ENCODE measurements at regions not wholly inside any gene's neighbourhood (a gene's known extent, or its start where the extent isn't known, plus 50 kb on each side); places are given as distances from the start of the nearest gene placed in this dataset.

DNA sequence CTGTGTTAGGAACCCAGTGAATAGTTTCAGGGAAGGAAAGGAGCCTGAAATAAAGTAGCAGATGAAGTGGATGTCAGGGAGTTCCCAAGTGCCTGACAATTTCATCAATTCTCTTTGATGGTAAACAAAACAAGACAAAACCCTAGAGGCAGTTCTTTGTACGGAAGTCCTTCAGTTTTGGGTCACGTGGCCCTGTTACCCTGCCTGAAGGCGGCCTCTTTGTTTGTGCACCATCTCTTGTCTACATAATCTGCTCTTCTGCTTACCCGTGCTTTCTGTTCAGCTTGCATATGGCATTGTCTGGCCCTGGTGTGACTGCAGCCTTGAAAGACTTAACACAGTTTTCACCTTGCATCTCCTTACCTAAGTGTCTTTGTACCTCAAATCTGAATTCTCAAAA, 166.7 kb upstream of the DUSP10 start:
- H3K4me2 ChIP-seq (ENCODE audit: insufficient read depth, low read length) = no peak overlapping the region
- H3K36me3 ChIP-seq (ENCODE audit: insufficient read depth, low read length) = no peaks in the 10 kb centered on the region
- H3K4me3 ChIP-seq (ENCODE audit: low read depth in 1 of 2, low read length in 2 of 2) = no peak overlapping the region
- H2AFZ ChIP-seq (ENCODE audit: low read depth, low read length) = no peak overlapping the region
- no peak overlapping the region for H3K9ac ChIP-seq (ENCODE audit: low read depth, low read length)
- no peaks in the 10 kb centered on the region for H3K4me1 ChIP-seq (ENCODE audit: insufficient read depth, low read length)
- no peak overlapping the region for H3K27ac ChIP-seq (ENCODE audit: low read length)
- no peaks in the 10 kb centered on the region for H3K27me3 ChIP-seq (ENCODE audit: insufficient read depth, low read length, poor library complexity)
- H3K9me3 ChIP-seq (ENCODE audit: insufficient read depth, low read length, severe bottlenecking) = peaks cover under 1% of the 10 kb centered on the region
- no peaks in the 10 kb centered on the region for H4K20me1 ChIP-seq (ENCODE audit: insufficient read depth, low read length)
- TF ChIP-seq EZH2 (IDR thresholded peaks at IDR 0.05; ENCODE audit: borderline replicate concordance, low read depth, low read length, severe bottlenecking) = no peak
- TF ChIP-seq, protein P1, sequence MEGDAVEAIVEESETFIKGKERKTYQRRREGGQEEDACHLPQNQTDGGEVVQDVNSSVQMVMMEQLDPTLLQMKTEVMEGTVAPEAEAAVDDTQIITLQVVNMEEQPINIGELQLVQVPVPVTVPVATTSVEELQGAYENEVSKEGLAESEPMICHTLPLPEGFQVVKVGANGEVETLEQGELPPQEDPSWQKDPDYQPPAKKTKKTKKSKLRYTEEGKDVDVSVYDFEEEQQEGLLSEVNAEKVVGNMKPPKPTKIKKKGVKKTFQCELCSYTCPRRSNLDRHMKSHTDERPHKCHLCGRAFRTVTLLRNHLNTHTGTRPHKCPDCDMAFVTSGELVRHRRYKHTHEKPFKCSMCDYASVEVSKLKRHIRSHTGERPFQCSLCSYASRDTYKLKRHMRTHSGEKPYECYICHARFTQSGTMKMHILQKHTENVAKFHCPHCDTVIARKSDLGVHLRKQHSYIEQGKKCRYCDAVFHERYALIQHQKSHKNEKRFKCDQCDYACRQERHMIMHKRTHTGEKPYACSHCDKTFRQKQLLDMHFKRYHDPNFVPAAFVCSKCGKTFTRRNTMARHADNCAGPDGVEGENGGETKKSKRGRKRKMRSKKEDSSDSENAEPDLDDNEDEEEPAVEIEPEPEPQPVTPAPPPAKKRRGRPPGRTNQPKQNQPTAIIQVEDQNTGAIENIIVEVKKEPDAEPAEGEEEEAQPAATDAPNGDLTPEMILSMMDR (IDR thresholded peaks at IDR 0.05; ENCODE audit: borderline replicate concordance, extremely low read depth, low read length, poor library complexity, severe bottlenecking) = no peak
- H3K79me2 ChIP-seq (ENCODE audit: insufficient read depth, low read length) = no peaks in the 10 kb centered on the region
- ATAC-seq (ENCODE audit: insufficient read depth, low read depth) (no peak), DNase-seq (no peak)

DNA sequence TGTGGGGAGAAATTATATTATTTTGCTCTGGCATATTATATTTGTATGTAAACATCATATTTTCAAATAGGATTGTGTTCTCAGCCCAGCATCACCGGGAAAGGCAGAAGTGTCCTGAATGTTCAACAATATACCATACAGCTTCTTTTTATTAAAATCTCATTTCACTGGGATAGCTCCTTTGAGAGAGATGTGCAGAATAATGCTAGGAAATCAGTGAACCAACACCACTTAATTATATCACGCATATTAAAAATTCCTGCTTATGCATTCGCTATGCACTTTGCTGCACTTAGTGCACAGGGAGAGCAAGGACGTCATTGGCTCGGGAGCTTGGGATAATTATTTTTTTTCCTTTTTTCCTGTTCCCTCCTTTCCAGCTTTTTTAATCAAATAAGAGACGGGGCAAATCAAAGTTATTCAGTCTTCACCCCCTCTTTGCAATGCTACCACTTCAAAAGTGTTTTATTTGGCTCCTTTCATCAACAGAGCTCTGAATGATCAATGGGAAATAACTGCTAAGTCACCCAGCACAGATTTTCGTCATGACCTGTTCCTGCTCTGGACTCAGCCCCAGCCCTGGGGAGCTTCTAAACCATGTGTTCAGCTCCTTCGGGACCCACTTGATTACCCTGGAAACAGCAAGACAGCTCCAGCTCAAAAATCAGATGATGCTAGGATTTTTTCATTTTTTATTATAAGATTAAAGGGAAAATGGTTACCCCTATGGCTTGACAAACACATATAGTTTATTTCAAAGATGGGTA, 165.5 kb upstream of the DUSP10 start:
- no peaks in the 10 kb centered on the region for H3K36me3 ChIP-seq (ENCODE audit: insufficient read depth, low read length)
- H3K27ac ChIP-seq (ENCODE audit: low read length) = no peak overlapping the region
- no peak overlapping the region for H3K9ac ChIP-seq (ENCODE audit: low read depth, low read length)
- no peak for TF ChIP-seq EZH2 (IDR thresholded peaks at IDR 0.05; ENCODE audit: borderline replicate concordance, low read depth, low read length, severe bottlenecking)
- TF ChIP-seq, protein P1 (IDR thresholded peaks at IDR 0.05; ENCODE audit: borderline replicate concordance, extremely low read depth, low read length, poor library complexity, severe bottlenecking) = no peak
- H3K4me1 ChIP-seq (ENCODE audit: insufficient read depth, low read length) = no peaks in the 10 kb centered on the region
- no peak for DNase-seq
- no peak overlapping the region for H2AFZ ChIP-seq (ENCODE audit: low read depth, low read length)
- H3K4me3 ChIP-seq (ENCODE audit: low read depth in 1 of 2, low read length in 2 of 2) = no peak overlapping the region
- no peaks in the 10 kb centered on the region for H4K20me1 ChIP-seq (ENCODE audit: insufficient read depth, low read length)
- H3K4me2 ChIP-seq (ENCODE audit: insufficient read depth, low read length) = no peak overlapping the region
- no peak for ATAC-seq (ENCODE audit: insufficient read depth, low read depth)
- no peaks in the 10 kb centered on the region for H3K79me2 ChIP-seq (ENCODE audit: insufficient read depth, low read length)
- no peaks in the 10 kb centered on the region for H3K27me3 ChIP-seq (ENCODE audit: insufficient read depth, low read length, poor library complexity)
- H3K9me3 ChIP-seq (ENCODE audit: insufficient read depth, low read length, severe bottlenecking) = peaks cover 2% of the 10 kb centered on the region

DNA sequence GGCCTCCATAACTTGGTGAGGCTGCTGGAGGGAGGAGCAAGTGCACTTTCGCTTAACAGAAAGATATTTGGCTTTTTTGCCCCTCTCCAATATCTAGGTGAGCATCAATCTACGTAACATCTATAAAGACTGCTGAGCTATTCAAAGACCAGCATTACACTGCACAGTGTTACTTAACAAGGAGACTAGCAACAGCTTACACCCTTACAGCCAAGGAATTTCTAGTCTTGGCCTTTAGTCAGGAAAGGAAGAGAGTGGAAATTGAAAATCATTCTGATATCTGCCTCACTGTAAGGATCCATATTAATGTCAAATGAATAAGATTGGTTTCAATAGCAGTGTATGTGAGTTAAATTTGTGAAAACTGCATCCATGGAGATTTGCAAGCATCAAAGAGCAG, 163.9 kb upstream of the DUSP10 start:
- H3K27ac ChIP-seq (ENCODE audit: low read length) = no peak overlapping the region
- H4K20me1 ChIP-seq (ENCODE audit: insufficient read depth, low read length) = no peaks in the 10 kb centered on the region
- no peak for TF ChIP-seq EZH2 (IDR thresholded peaks at IDR 0.05; ENCODE audit: borderline replicate concordance, low read depth, low read length, severe bottlenecking)
- TF ChIP-seq, protein P1 (IDR thresholded peaks at IDR 0.05; ENCODE audit: borderline replicate concordance, extremely low read depth, low read length, poor library complexity, severe bottlenecking) = no peak
- peaks cover 2% of the 10 kb centered on the region for H3K9me3 ChIP-seq (ENCODE audit: insufficient read depth, low read length, severe bottlenecking)
- H3K4me2 ChIP-seq (ENCODE audit: insufficient read depth, low read length) = no peak overlapping the region
- H3K27me3 ChIP-seq (ENCODE audit: insufficient read depth, low read length, poor library complexity) = no peaks in the 10 kb centered on the region
- no peaks in the 10 kb centered on the region for H3K36me3 ChIP-seq (ENCODE audit: insufficient read depth, low read length)
- H3K9ac ChIP-seq (ENCODE audit: low read depth, low read length) = no peak overlapping the region
- no peak overlapping the region for H2AFZ ChIP-seq (ENCODE audit: low read depth, low read length)
- no peak for ATAC-seq (ENCODE audit: insufficient read depth, low read depth)
- no peak for DNase-seq
- no peak overlapping the region for H3K4me3 ChIP-seq (ENCODE audit: low read depth in 1 of 2, low read length in 2 of 2)
- no peaks in the 10 kb centered on the region for H3K79me2 ChIP-seq (ENCODE audit: insufficient read depth, low read length)
- no peaks in the 10 kb centered on the region for H3K4me1 ChIP-seq (ENCODE audit: insufficient read depth, low read length)

All from DND-41 (cell line).